Karpas-422 (cell line): ENCODE measurements at regions not wholly inside any gene's neighbourhood (a gene's known extent, or its start where the extent isn't known, plus 50 kb on each side); places are given as distances from the start of the nearest gene placed in this dataset. TPM values are rescaled to one million over a fixed set of nuclear protein-coding genes. Genes with fewer than 3 reads are reported as not detected.
"Not testable (repeated sequence)": the region's sequence is repeated elsewhere in the genome, so short reads cannot be mapped to it uniquely, and the experiment has no call there.

Experiments used
- DNase-seq: peaks from one replicate; pipeline ENCODE4 v3.0.0-alpha.2; 2015
- H2AFZ ChIP-seq: fragments of 200-600 bp; sonication (generic); 2 replicates; pipeline ENCODE4 v1.6.1; 2014; ENCODE audit warnings: antibody characterized with exemption, low read length, mixed read lengths
- H3K27ac ChIP-seq: fragments of 200-600 bp; sonication (generic); 2 replicates; pipeline ENCODE4 v1.5.1; 2014; ENCODE audit warnings: mild to moderate bottlenecking, low read length, moderate library complexity
- H3K27me3 ChIP-seq: fragments of 200-600 bp; sonication (generic); 2 replicates; pipeline ENCODE4 v1.6.1; 2014; ENCODE audit warnings: low read length, mixed read lengths
- H3K36me3 ChIP-seq: fragments of 200-600 bp; sonication (generic); 2 replicates; pipeline ENCODE4 v1.6.1; 2014; ENCODE audit warnings: low read length, mixed read lengths; ENCODE audit not compliant: insufficient read depth
- H3K4me1 ChIP-seq: fragments of 200-600 bp; sonication (generic); 2 replicates; pipeline ENCODE4 v1.6.1; 2014; ENCODE audit warnings: mild to moderate bottlenecking, low read length, mixed read lengths
- H3K4me2 ChIP-seq: fragments of 200-600 bp; sonication (generic); 2 replicates; pipeline ENCODE4 v1.6.1; 2014; ENCODE audit warnings: low read length, low read depth, mild to moderate bottlenecking; ENCODE audit not compliant: poor library complexity, severe bottlenecking
- H3K4me3 ChIP-seq: fragments of 200-600 bp; sonication (generic); 2 replicates; pipeline ENCODE4 v1.5.1; 2014; ENCODE audit warnings: mild to moderate bottlenecking, antibody characterized with exemption, low read length, mixed read lengths
- H3K79me2 ChIP-seq: fragments of 200-600 bp; sonication (generic); 2 replicates; pipeline ENCODE4 v1.6.1; 2014; ENCODE audit warnings: mild to moderate bottlenecking, low read length, mixed read lengths
- H3K9ac ChIP-seq: fragments of 200-600 bp; sonication (generic); 2 replicates; pipeline ENCODE4 v1.6.0; 2014; ENCODE audit warnings: low read length
- H3K9me2 ChIP-seq: fragments of 200-600 bp; sonication (generic), shearing (Covaris generic); replicated peaks from 2 replicates; pipeline ENCODE4 v1.6.0; 2014; ENCODE audit warnings: mild to moderate bottlenecking, low read length, moderate library complexity; ENCODE audit not compliant: insufficient read depth
- H3K9me3 ChIP-seq: fragments of 300-700, 200-600 bp; sonication (generic); 2 replicates; pipeline ENCODE4 v1.6.1; 2014; ENCODE audit warnings: low read length, mixed read lengths
- H4K20me1 ChIP-seq: fragments of 200-600 bp; sonication (generic); 2 replicates; pipeline ENCODE4 v1.6.1; 2014; ENCODE audit warnings: mild to moderate bottlenecking, antibody characterized with exemption, low read length, low read depth; ENCODE audit not compliant: insufficient read depth
- small RNA-seq: library from RNA; depleted of rRNA; stranded (forward); fragments of <200 nt; gene quantifications from one replicate; pipeline ENCODE3, GENCODE V24; 2014

GRCh38 chr3:105296182-105296822 is 70.4 kb upstream of the ALCAM start:
- H3K36me3 ChIP-seq, H3K4me2 ChIP-seq: not testable (repeated sequence)

GRCh38 chr3:105304487-105304886 is 62.2 kb upstream of the ALCAM start:
- no peak overlapping the region for H3K9ac ChIP-seq
- no peak overlapping the region for H3K4me2 ChIP-seq
- no peaks in the 10 kb centered on the region for H3K27me3 ChIP-seq
- no peaks in the 10 kb centered on the region for H4K20me1 ChIP-seq
- H3K4me3 ChIP-seq: no peak overlapping the region
- H3K9me3 ChIP-seq: peaks cover 5% of the 10 kb centered on the region; the same call in 1 of the 2 replicates
- no peak for DNase-seq
- no peaks in the 10 kb centered on the region for H3K9me2 ChIP-seq
- H3K4me1 ChIP-seq: no peaks in the 10 kb centered on the region
- no peak overlapping the region for H3K27ac ChIP-seq
- no peaks in the 10 kb centered on the region for H3K36me3 ChIP-seq
- H3K79me2 ChIP-seq: no peaks in the 10 kb centered on the region
- H2AFZ ChIP-seq: no peak overlapping the region

More at GRCh38 chr3:105296182-105296822, 70.4 kb upstream of the ALCAM start:
- H3K27ac ChIP-seq, H3K79me2 ChIP-seq, H2AFZ ChIP-seq, H3K9ac ChIP-seq, H3K9me3 ChIP-seq, H3K4me3 ChIP-seq, H4K20me1 ChIP-seq, H3K9me2 ChIP-seq, DNase-seq, H3K27me3 ChIP-seq, H3K4me1 ChIP-seq: not testable (repeated sequence)

GRCh38 chr3:105315144-105315543 is 51.6 kb upstream of the ALCAM start:
- H3K36me3 ChIP-seq: no peaks in the 10 kb centered on the region
- H2AFZ ChIP-seq: no peak overlapping the region

DNA sequence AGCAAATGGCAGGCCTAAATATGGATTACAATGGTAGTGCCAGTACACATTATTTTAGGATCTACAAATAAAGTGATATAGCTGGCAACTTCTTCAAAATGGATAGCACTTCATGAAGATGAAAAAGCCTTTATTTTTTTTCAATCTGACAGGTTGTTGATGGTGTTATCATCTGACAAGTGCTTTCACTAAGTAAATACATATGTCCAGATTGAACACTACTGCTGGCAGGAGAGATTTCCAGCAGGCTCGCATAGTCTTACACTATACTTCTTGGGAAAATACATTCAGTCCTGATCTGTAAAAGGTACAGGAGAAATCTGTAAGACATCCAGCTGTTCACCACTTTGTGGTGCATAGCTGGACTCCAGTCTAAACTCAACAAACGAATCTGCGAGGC is 50.9 kb upstream of the ALCAM start:
- no peak for DNase-seq
- Histone ChIP-seq H3K9me2 (no peaks in the 10 kb centered on the region), H3K9ac (no peak overlapping the region), H3K4me1 (no peaks in the 10 kb centered on the region), H2AFZ (no peak overlapping the region), H3K79me2 (no peaks in the 10 kb centered on the region), H3K36me3 (no peaks in the 10 kb centered on the region), H3K4me2 (no peak overlapping the region), H3K27ac (no peak overlapping the region), H3K9me3 (no peaks in the 10 kb centered on the region), H3K27me3 (no peaks in the 10 kb centered on the region), H4K20me1 (no peaks in the 10 kb centered on the region), H3K4me3 (no peak overlapping the region)

More at GRCh38 chr3:105315144-105315543, 51.6 kb upstream of the ALCAM start:
- H3K4me1 ChIP-seq: no peaks in the 10 kb centered on the region
- H3K27ac ChIP-seq: no peak overlapping the region
- H3K4me3 ChIP-seq: no peak overlapping the region
- no peaks in the 10 kb centered on the region for H3K79me2 ChIP-seq
- no peak for DNase-seq
- H3K27me3 ChIP-seq: no peaks in the 10 kb centered on the region
- H3K9ac ChIP-seq: no peak overlapping the region
- H3K9me2 ChIP-seq: no peaks in the 10 kb centered on the region
- H4K20me1 ChIP-seq: no peaks in the 10 kb centered on the region
- H3K4me2 ChIP-seq: no peak overlapping the region
- H3K9me3 ChIP-seq: no peaks in the 10 kb centered on the region

DNA sequence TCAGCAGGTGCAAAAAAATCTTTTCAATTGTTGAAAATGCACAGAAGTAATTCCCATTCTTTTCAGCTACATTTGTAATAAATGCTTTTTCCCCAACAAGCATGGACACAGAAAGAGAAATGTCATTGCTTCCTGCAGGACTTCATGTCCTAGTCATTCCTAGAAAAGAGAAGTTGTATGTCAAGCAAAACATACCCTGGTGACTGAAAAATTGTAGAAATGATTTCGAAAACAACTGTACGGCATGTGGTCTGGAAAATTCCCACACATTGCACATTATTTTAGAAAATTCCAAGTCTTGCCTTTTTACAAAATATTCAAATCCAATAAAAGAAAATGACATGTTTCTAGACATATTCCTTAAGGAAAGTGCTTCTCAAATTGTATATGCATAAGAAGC is 50.4 kb upstream of the ALCAM start:
- H3K4me1 ChIP-seq: no peaks in the 10 kb centered on the region
- H4K20me1 ChIP-seq: no peaks in the 10 kb centered on the region
- no peak for DNase-seq
- no peak overlapping the region for H3K27ac ChIP-seq
- no peak overlapping the region for H3K4me3 ChIP-seq
- H2AFZ ChIP-seq: no peak overlapping the region
- no peaks in the 10 kb centered on the region for H3K27me3 ChIP-seq
- H3K9me3 ChIP-seq: no peaks in the 10 kb centered on the region
- H3K4me2 ChIP-seq: no peak overlapping the region
- H3K9me2 ChIP-seq: no peaks in the 10 kb centered on the region
- no peak overlapping the region for H3K9ac ChIP-seq
- H3K36me3 ChIP-seq: no peaks in the 10 kb centered on the region
- H3K79me2 ChIP-seq: no peaks in the 10 kb centered on the region

Small RNAs in the stretch of these regions (small RNA-seq; reads per million reads assigned to genes)
- not detected for gene MIR548AB
- gene NDUFA4P2: not detected
- not detected for gene RNU1-43P
- gene RNU6-461P: not detected
- not detected for gene TUBBP11
